ENCODE measurements at regions not wholly inside any gene's neighbourhood (a gene's known extent, or its start where the extent isn't known, plus 50 kb on each side); places are given as distances from the start of the nearest gene placed in this dataset.

DNA sequence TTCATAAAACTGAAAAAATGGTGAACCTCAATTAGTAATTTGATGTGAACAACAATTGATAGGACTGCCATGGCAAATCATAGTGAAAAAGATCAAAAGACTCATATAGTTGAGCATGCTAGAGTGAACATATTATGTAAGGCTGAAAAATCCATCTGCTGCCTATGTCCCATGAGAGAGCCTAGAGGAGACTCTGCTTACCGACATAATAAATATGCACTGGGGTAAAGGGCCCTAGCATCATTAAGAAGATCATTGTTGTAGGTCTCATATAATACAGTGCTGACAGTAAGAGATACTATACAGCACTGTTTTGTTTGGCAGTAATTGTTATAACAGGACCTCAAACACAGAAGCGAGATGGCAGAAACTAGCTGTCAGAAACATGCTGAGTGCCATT lies 229.0 kb downstream of the PABPC4L start:
- Mint-ChIP-seq H3K4me1 (no peaks in the 10 kb centered on the region), H3K36me3 (no peaks in the 10 kb centered on the region), H3K4me3 (no peak overlapping the region), H3K9me3 (peaks cover 5% of the 10 kb centered on the region), H3K27ac (no peak overlapping the region), H3K27me3 (no peaks in the 10 kb centered on the region)
- ATAC-seq, result no peak

GRCh38 chr4:133969202-133969848 lies 232.3 kb downstream of the PABPC4L start:
- peaks cover 16% of the 10 kb centered on the region for H3K9me3 Mint-ChIP-seq
- H3K4me3 Mint-ChIP-seq, result no peak overlapping the region
- H3K36me3 Mint-ChIP-seq, result no peaks in the 10 kb centered on the region
- no peaks in the 10 kb centered on the region for H3K4me1 Mint-ChIP-seq
- no peak overlapping the region for H3K27ac Mint-ChIP-seq
- H3K27me3 Mint-ChIP-seq, result no peaks in the 10 kb centered on the region
- ATAC-seq, result no peak

DNA sequence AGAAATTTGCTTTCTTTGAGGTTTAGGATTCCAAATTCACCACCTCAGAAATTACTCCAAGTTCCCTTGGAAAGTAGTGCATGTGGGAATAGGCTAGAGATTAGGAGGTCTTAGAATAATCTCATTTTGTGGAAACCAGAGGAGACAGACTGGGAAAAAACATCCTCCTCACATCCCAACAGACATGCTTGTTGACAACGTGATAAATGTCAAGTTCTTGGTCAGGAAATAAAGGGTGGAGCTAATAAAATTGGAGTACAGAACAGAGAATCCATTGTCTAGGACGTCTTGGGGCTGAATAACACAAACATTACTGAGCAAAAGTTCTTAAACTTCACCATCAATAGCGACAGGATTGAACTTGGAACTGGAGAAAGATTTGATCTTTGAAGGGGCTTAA lies 233.4 kb downstream of the PABPC4L start:
- H3K36me3 Mint-ChIP-seq, result no peaks in the 10 kb centered on the region
- no peaks in the 10 kb centered on the region for H3K27me3 Mint-ChIP-seq
- H3K9me3 Mint-ChIP-seq, result peaks cover 21% of the 10 kb centered on the region
- H3K4me3 Mint-ChIP-seq, result no peak overlapping the region
- no peak for ATAC-seq
- no peak overlapping the region for H3K27ac Mint-ChIP-seq
- no peaks in the 10 kb centered on the region for H3K4me1 Mint-ChIP-seq

DNA sequence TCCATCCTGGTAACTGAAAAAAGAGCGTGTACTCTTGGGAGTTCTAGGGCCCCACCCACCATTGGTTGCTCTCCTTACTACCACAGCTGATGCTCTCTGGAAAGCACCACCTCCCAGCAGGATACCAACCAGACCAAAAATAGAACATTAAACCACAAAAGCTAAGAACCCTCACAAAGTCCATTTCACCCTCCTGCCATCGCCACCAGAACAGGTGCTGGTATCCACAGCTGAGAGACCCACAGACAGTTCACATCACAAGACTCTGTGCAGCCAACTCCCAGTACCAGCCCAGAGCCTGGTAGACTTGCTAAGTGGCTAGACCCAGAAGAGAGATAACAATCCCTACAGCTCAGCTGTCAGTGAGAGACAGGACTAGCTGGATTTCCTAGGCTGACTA lies 240.6 kb downstream of the PABPC4L start:
- Mint-ChIP-seq H3K27ac (no peak overlapping the region), H3K36me3 (no peaks in the 10 kb centered on the region), H3K9me3 (peaks cover 17% of the 10 kb centered on the region)

GRCh38 chr4:133943081-133943480 lies 258.5 kb downstream of the PABPC4L start:
- ATAC-seq, result no peak
- H3K36me3 Mint-ChIP-seq, result no peaks in the 10 kb centered on the region
- no peaks in the 10 kb centered on the region for H3K27me3 Mint-ChIP-seq
- no peak overlapping the region for H3K27ac Mint-ChIP-seq
- no peak overlapping the region for H3K4me3 Mint-ChIP-seq
- peaks cover 2% of the 10 kb centered on the region for H3K9me3 Mint-ChIP-seq
- no peaks in the 10 kb centered on the region for H3K4me1 Mint-ChIP-seq

More for the DNA sequence above, 240.6 kb downstream of the PABPC4L start:
- ATAC-seq, result no peak
- Mint-ChIP-seq H3K4me1 (no peaks in the 10 kb centered on the region), H3K4me3 (no peak overlapping the region), H3K27me3 (no peaks in the 10 kb centered on the region)

DNA sequence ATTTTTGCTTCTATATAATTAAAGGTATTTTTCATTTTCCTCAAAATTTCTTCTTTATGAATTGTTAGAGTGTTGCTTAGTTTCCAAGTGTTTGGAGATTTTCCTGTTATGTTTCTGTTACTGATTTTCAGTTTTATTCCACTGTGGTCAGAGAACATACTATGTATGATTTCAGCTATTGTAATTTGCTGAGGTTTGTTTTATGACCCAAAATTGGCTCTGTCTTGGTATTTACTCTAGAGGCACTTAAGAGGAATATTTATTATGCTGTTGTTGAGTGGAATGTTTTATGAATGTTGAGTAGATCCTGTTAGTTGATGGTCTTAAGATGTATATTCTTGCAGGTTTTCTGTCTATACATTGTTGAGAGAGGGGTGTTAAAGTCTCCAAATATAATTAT lies 263.5 kb downstream of the PABPC4L start:
- Mint-ChIP-seq H3K27me3 (no peaks in the 10 kb centered on the region), H3K4me3 (no peak overlapping the region), H3K27ac (no peak overlapping the region), H3K36me3 (no peaks in the 10 kb centered on the region), H3K9me3 (no peaks in the 10 kb centered on the region), H3K4me1 (no peaks in the 10 kb centered on the region)
- ATAC-seq, result no peak

GRCh38 chr4:133929531-133930239 lies 271.9 kb downstream of the PABPC4L start:
- Mint-ChIP-seq H3K9me3 (peaks cover 3% of the 10 kb centered on the region), H3K4me1 (no peaks in the 10 kb centered on the region), H3K27ac (no peak overlapping the region)

DNA sequence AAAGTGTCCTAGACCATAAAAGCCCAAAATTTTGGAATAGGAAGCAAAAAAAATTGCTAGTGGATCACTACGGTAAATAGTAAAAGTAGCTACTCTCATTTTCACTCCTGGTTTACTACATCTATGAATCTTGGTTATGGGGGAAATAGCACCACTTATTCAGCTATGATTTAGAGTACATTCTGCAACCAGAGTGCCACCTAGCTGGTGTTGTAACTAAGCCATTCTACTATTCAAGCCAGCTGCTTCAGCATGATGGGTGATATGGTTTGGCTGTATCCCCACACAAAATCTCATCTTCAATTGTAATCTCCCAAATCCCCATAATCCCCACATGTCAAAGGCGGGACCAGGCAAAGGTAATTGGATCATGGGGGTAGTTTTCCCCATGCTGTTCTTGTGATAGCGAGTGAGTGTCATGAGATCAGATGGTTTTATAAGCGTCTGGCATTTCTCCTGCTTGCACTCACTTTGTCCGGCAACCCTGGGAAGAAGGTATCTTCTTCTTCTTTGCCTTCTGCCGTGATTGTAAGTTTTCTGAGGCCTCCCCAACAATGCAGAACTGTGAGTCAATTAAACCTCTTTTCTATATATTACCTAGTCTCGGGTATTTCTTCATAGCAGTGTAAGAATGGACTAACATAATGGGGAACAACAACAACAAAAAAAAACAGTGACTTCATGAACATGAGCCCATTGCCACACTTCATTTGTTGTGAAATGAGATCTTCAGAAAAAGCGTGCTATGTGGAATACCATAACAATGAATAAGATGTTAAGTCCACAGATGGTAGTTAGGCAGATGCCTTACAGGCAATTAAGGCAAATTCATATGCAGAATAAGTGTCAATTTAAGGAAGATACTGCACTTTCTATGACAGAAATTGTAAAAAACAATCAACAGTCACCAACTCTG lies 280.1 kb downstream of the PABPC4L start:
- H3K36me3 Mint-ChIP-seq, result no peaks in the 10 kb centered on the region
- no peaks in the 10 kb centered on the region for H3K4me1 Mint-ChIP-seq
- no peak for ATAC-seq
- H3K27me3 Mint-ChIP-seq, result no peaks in the 10 kb centered on the region
- H3K9me3 Mint-ChIP-seq, result peaks cover 2% of the 10 kb centered on the region
- H3K27ac Mint-ChIP-seq, result no peak overlapping the region
- H3K4me3 Mint-ChIP-seq, result no peak overlapping the region

More at GRCh38 chr4:133929531-133930239, 271.9 kb downstream of the PABPC4L start:
- Mint-ChIP-seq H3K36me3 (no peaks in the 10 kb centered on the region), H3K4me3 (no peak overlapping the region), H3K27me3 (no peaks in the 10 kb centered on the region)
- ATAC-seq, result no peak

- H3K4me3 Mint-ChIP-seq, result no peak overlapping the region
- H3K27ac Mint-ChIP-seq, result no peak overlapping the region
- no peak for ATAC-seq
- H3K36me3 Mint-ChIP-seq, result no peaks in the 10 kb centered on the region
- peaks cover 5% of the 10 kb centered on the region for H3K9me3 Mint-ChIP-seq
- no peaks in the 10 kb centered on the region for H3K27me3 Mint-ChIP-seq
- no peaks in the 10 kb centered on the region for H3K4me1 Mint-ChIP-seq
Measured at GRCh38 chr4:133920236-133920635, 281.4 kb downstream of the PABPC4L start.

GRCh38 chr4:133910165-133910564 lies 291.4 kb downstream of the PABPC4L start:
- H3K4me3 Mint-ChIP-seq, result no peak overlapping the region
- H3K4me1 Mint-ChIP-seq, result no peaks in the 10 kb centered on the region
- no peaks in the 10 kb centered on the region for H3K27me3 Mint-ChIP-seq
- H3K36me3 Mint-ChIP-seq, result no peaks in the 10 kb centered on the region
- no peak overlapping the region for H3K27ac Mint-ChIP-seq
- peaks cover 3% of the 10 kb centered on the region for H3K9me3 Mint-ChIP-seq
- ATAC-seq, result no peak

DNA sequence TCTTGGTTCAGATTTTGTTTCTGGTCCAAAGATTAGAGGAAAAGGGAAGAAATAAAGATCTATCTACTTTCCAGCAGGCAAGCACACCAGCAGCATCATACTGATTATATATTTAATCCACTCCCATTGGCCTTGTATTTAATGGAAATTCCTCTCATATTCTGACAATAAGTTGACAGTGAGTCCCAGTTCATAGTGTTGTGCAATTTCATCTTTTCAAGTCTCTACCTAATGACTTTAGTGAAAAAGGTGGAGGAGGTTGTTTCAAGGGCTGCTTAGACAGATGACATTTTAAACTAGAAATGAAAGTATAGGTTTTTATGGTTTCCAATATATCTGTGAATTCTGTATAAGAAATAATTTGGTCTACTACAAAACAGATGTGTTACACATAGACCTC lies 298.6 kb downstream of the PABPC4L start:
- Mint-ChIP-seq H3K4me3 (no peak overlapping the region), H3K27ac (no peak overlapping the region), H3K36me3 (no peaks in the 10 kb centered on the region), H3K4me1 (no peaks in the 10 kb centered on the region), H3K9me3 (peaks cover 3% of the 10 kb centered on the region), H3K27me3 (no peaks in the 10 kb centered on the region)
- no peak for ATAC-seq

DNA sequence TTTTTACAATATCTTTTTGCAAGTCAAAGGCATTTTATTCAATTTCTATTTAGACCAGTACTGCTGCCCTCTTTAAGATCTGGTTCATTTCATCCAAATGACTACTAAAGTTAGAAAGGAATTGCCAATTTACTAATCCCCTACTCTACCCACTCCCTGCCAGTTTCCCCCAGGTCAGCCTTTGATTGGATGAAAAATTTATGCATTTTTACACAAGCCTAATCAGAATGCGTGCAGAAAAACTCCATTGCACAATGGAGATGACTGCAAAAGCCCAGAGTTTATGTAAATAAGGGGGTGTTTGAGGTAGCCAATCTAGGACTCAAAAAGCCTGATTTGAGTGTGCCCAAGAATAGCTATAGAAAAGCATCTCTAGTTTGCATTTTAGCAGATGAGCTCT lies 310.6 kb downstream of the PABPC4L start:
- Mint-ChIP-seq H3K36me3 (no peaks in the 10 kb centered on the region), H3K27me3 (no peaks in the 10 kb centered on the region), H3K27ac (no peak overlapping the region), H3K4me3 (no peak overlapping the region), H3K9me3 (no peaks in the 10 kb centered on the region), H3K4me1 (no peaks in the 10 kb centered on the region)
- ATAC-seq, result no peak

DNA sequence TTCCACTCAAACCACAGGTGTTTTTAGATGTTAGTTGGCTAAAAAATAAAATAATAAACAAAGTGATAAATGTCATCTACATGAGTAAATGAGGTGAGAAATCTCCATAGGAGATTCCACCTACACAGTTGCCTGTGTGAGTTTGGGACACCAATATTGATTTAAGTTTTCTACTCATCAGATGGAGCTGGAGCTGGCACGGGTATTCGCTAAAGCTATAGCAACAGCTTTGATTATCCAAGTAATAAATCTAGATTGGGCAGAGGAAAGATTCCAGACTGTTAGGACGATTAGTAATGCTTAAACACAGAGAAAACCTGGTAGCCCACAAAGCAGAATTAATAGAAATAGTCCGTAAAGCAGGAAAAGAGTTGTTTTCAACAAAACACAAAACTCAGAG lies 313.9 kb downstream of the PABPC4L start:
- ATAC-seq, result no peak
- peaks cover 4% of the 10 kb centered on the region for H3K9me3 Mint-ChIP-seq
- H3K36me3 Mint-ChIP-seq, result no peaks in the 10 kb centered on the region
- no peaks in the 10 kb centered on the region for H3K4me1 Mint-ChIP-seq
- no peak overlapping the region for H3K27ac Mint-ChIP-seq
- no peak overlapping the region for H3K4me3 Mint-ChIP-seq
- H3K27me3 Mint-ChIP-seq, result no peaks in the 10 kb centered on the region

- H3K4me1 Mint-ChIP-seq, result no peaks in the 10 kb centered on the region
- H3K27me3 Mint-ChIP-seq, result no peaks in the 10 kb centered on the region
- peaks cover 3% of the 10 kb centered on the region for H3K9me3 Mint-ChIP-seq
- H3K4me3 Mint-ChIP-seq, result no peak overlapping the region
- H3K27ac Mint-ChIP-seq, result no peak overlapping the region
- no peaks in the 10 kb centered on the region for H3K36me3 Mint-ChIP-seq
- no peak for ATAC-seq
Measured at GRCh38 chr4:133869486-133869885, 332.1 kb downstream of the PABPC4L start.

DNA sequence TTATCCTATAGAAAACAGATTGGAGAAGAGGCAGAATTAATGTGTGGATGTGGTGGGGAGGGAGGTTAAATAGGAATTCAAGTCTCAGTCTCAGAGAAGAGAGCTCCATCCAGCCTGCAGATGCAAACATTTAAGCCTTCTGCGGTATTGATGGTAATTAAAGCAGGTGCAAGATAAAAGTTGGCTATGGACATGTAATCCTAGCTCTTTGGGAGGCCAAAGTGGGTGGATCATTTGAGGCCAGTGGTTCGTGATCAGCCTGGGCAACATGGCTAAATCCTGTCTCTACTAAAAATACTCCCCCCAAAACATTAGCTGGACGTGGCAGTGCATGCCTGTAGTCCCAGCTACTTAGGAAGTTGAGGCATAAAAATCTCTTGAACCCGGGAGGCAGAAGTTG lies 332.7 kb downstream of the PABPC4L start:
- H3K36me3 Mint-ChIP-seq, result no peaks in the 10 kb centered on the region
- H3K27ac Mint-ChIP-seq, result no peak overlapping the region
- ATAC-seq, result no peak
- no peaks in the 10 kb centered on the region for H3K27me3 Mint-ChIP-seq
- no peaks in the 10 kb centered on the region for H3K4me1 Mint-ChIP-seq
- no peaks in the 10 kb centered on the region for H3K9me3 Mint-ChIP-seq
- H3K4me3 Mint-ChIP-seq, result no peak overlapping the region
